ENCODE measurements at regions not wholly inside any gene's neighbourhood (a gene's known extent, or its start where the extent isn't known, plus 50 kb on each side); places are given as distances from the start of the nearest gene placed in this dataset.

GRCh38 chr5:9853309-9853708 lies 223.2 kb upstream of the TAS2R1 start:
- Histone ChIP-seq H3K4ac (ENCODE audit: low read depth, low read length) (no peak overlapping the region), H2BK12ac (ENCODE audit: insufficient read length, low read depth, low read length) (no peak overlapping the region), H2BK20ac (ENCODE audit: low read depth, low read length, poor library complexity, severe bottlenecking) (no peak overlapping the region), H3K4me2 (ENCODE audit: insufficient read depth, insufficient read length, low read length) (no peak overlapping the region), H2BK5ac (ENCODE audit: insufficient read length, low read length) (no peak overlapping the region), H3K4me1 (ENCODE audit: insufficient read depth, low read length) (no peaks in the 10 kb centered on the region), H4K91ac (ENCODE audit: insufficient read length, low read depth, low read length) (no peak overlapping the region), H3K23me2 (ENCODE audit: insufficient read length, low read depth, low read length, poor library complexity, severe bottlenecking) (no peaks in the 10 kb centered on the region), H2BK120ac (ENCODE audit: low read depth, low read length, poor library complexity, severe bottlenecking) (no peak overlapping the region), H3K18ac (ENCODE audit: insufficient read length, low read depth, low read length) (no peak overlapping the region), H3K9me3 (ENCODE audit: control insufficient read depth, low read depth, low read length) (no peaks in the 10 kb centered on the region), H3K9ac (ENCODE audit: extremely low read depth, insufficient read length, low read length) (no peak overlapping the region), H3K79me1 (ENCODE audit: insufficient read depth, low read depth, low read length, poor library complexity, severe bottlenecking) (no peaks in the 10 kb centered on the region), H2AFZ (ENCODE audit: low read length) (no peak overlapping the region), H2AK5ac (ENCODE audit: insufficient read length, low read length) (no peak overlapping the region), H3K14ac (ENCODE audit: insufficient read depth, low read length) (no peak overlapping the region), H3K23ac (ENCODE audit: insufficient read length, low read depth, low read length) (no peak overlapping the region), H3K27ac (ENCODE audit: insufficient read length, low read depth, low read length) (no peak overlapping the region), H3K79me2 (ENCODE audit: insufficient read depth, low read length) (no peaks in the 10 kb centered on the region), H3K56ac (ENCODE audit: insufficient read length, low read depth, low read length) (no peak overlapping the region), H2BK15ac (ENCODE audit: low read depth, low read length) (no peak overlapping the region), H4K20me1 (ENCODE audit: control insufficient read depth, insufficient read depth, insufficient read length) (no peaks in the 10 kb centered on the region), H3T11ph (ENCODE audit: low read length) (no peak overlapping the region), H3K27me3 (ENCODE audit: insufficient read depth, low read length) (no peaks in the 10 kb centered on the region), H4K5ac (ENCODE audit: insufficient read length, low read depth, low read length) (no peak overlapping the region), H4K8ac (replicated peaks; ENCODE audit: insufficient read length, low read depth, low read length) (no peak overlapping the region)
- no peaks in the 10 kb centered on the region for H3K9me3 Mint-ChIP-seq
- no peaks in the 10 kb centered on the region for H3K4me1 Mint-ChIP-seq
- no peaks in the 10 kb centered on the region for H3K36me3 Mint-ChIP-seq (ENCODE audit: insufficient read depth in 1 of 3, low read depth in 3 of 3)
- no peaks in the 10 kb centered on the region for H3K27me3 Mint-ChIP-seq (ENCODE audit: low read depth)
- H3K27ac Mint-ChIP-seq = no peak overlapping the region
- no peak overlapping the region for H3K4me3 Mint-ChIP-seq
- no peak for TF ChIP-seq CTCF (conservative IDR thresholded peaks at IDR 0.05)
- WGBS (ENCODE audit: extremely low coverage, insufficient read length, low lambda C conversion rate) = no CpG with 5 or more reads among the region's 2 CpGs
- no peak for DNase-seq
